ENCODE measurements at regions not wholly inside any gene's neighbourhood (a gene's known extent, or its start where the extent isn't known, plus 50 kb on each side); places are given as distances from the start of the nearest gene placed in this dataset.
"Not testable (repeated sequence)": the region's sequence is repeated elsewhere in the genome, so short reads cannot be mapped to it uniquely, and the experiment has no call there.

DNA sequence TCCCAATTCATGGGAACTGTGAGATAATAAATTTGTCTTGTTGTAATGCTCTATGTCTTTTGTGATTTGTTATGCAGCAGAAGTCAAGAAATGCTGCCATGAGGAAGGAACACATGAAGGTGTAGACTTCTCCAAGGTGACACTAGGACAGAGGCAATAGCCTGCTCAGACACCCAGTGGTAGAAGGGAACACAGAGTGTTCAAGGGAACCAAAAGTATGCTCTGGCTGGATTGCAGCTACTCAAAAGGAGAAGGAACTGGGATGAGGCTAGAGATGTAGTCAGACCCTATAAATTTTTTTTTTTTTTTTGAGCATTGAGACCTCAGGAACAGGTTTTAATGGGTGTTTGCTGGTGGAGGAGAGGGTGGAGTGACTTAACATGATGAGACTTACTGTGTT, 232.5 kb downstream of the PARP8 start:
- H3K4me3 ChIP-seq (ENCODE audit: low read length) = no peak overlapping the region
- H3K27me3 ChIP-seq (ENCODE audit: insufficient read depth, low read length) = no peaks in the 10 kb centered on the region
- H3K4me1 ChIP-seq (ENCODE audit: insufficient read depth, low read length) = no peaks in the 10 kb centered on the region
- H3K9me3 ChIP-seq (ENCODE audit: low read depth, low read length) = no peaks in the 10 kb centered on the region

DNA sequence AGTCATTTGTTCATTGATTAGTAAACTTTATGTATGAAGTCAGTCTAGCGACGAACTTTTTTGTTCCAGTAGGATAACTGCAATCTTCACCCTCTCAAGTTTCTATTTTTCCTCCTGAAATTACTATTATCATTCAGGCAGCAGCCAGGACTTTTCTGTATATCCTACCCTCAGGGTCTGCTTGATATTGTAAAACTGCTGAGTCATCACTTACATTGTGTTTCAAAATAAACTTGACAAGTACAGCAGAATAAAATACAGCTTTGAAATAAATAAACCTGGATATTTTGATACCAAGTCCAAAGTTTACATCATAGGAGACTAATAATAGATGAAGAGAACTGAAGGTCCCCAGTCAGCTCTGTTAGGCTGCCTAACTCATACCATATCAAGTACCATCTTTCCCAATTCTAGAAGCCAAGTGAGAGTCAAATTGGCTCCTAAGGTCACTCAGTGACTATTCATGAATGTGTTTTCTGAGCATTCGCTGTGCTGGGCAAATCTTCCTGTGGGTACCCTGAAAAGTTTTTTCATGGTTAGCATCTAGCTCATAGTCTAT, 234.6 kb downstream of the PARP8 start:
- no peaks in the 10 kb centered on the region for H3K9me3 ChIP-seq (ENCODE audit: low read depth, low read length)
- no peak overlapping the region for H3K4me3 ChIP-seq (ENCODE audit: low read length)
- no peaks in the 10 kb centered on the region for H3K4me1 ChIP-seq (ENCODE audit: insufficient read depth, low read length)
- H3K27me3 ChIP-seq (ENCODE audit: insufficient read depth, low read length) = no peaks in the 10 kb centered on the region

DNA sequence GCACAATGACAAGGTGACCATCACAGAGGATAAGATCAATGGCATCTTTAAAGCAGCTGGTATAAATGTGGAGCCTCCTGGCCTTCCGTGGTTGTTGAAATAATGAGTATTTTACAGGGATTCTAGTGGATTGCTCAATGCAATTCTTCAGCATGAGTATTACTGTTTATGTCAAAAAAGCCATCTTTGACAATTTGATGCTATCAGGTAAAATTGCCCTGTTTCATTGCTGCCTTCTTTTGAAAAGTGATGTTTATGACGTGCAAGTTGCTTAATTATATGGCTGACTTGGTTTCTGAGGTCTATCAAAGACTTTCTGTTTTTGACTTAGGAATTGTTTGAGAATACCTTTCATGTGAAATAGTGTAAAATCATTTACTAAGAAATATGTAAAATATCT, 237.2 kb downstream of the PARP8 start:
- no peaks in the 10 kb centered on the region for H3K4me1 ChIP-seq (ENCODE audit: insufficient read depth, low read length)
- no peaks in the 10 kb centered on the region for H3K27me3 ChIP-seq (ENCODE audit: insufficient read depth, low read length)
- H3K9me3 ChIP-seq (ENCODE audit: low read depth, low read length) = no peaks in the 10 kb centered on the region
- H3K4me3 ChIP-seq (ENCODE audit: low read length) = no peak overlapping the region

DNA sequence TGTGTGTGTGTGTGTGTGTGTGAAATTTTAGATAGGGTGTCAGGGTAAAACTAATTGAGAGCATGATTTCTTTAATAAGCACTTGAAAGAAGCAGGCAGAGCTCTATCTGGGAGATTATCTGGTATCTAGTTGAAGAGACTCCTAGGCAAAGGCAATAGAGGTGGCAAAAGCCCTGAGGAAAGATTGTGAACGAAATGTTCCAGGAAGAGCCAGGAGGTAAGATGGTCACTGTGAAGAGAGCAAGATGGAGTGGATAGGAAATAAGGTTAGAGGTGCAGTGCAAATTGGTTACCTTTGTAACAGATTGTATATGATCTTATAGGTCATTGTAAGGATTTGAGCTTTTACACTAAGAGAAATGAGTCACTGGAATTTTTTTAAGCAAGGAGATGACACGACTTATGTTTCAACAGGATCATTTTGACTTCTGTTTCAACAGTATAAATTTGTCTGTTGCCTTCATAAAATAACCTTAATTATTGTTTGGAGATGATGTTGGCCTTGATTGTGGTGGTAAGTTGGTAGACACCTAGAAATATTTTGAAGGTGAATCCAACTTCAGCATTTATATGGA, 239.6 kb downstream of the PARP8 start:
- Histone ChIP-seq H3K4me1 (ENCODE audit: insufficient read depth, low read length) (no peaks in the 10 kb centered on the region), H3K4me3 (ENCODE audit: low read length) (no peak overlapping the region), H3K9me3 (ENCODE audit: low read depth, low read length) (no peaks in the 10 kb centered on the region), H3K27me3 (ENCODE audit: insufficient read depth, low read length) (no peaks in the 10 kb centered on the region)

DNA sequence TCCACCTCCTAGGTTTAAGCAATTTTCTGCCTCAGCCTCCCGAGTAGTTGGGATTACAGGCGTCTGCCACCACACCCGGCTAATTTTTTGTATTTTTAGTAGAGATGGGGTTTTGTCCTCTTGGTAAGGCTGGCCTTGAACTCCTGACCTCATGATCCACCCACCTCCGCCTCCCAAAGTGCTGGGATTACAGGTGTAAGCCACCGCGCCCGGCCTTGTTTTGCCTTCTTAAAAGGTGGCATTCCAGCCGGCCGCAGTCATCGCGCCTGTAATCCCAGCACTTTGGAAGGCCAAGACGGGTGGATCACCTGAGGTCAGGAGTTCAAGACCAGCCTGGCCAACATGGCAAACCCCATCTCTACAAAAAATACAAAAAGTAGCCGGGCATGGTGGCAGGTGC, 253.7 kb downstream of the PARP8 start:
- H3K4me3 ChIP-seq (ENCODE audit: low read length); H3K4me1 ChIP-seq (ENCODE audit: insufficient read depth, low read length); H3K27me3 ChIP-seq (ENCODE audit: insufficient read depth, low read length); H3K9me3 ChIP-seq (ENCODE audit: low read depth, low read length): not testable (repeated sequence)

DNA sequence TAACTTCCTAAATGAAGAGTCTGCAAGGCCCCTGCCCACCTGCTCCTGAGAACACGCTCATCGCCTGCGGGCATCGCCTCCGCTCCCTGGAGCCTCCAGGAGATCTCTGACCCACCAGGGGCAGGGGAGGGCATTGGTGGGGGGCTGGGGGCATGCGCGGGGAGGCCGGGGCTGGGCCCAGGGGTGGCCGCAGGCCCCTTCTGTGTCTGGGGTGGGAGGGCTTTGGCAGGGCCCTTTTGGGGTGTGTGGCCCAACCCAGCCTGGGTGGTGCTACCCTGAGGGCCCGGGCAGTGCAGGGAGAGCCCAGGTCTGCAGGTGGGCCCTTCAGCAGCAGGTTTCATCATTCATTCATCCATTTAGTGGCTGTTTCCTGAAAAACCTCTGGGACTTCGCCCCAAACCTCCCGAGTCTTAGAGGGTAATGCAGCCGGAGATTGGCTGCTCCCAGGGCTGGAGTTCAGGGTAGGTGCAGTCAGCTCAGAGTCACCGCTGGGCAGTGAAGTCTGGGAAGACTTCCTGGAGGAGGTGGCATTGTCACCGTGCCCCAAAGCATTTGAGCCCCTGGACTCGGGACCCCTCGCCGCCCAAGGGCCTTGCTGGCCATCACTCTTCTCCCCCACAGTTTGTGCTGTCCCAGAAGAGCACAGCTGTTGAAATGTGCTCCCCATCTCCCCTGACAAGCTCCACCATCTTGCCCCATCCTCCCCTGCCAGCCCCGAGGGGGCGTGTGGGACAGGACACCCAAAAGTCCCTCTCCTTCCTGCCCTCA, 255.1 kb downstream of the PARP8 start:
- H3K4me1 ChIP-seq (ENCODE audit: insufficient read depth, low read length) = no peaks in the 10 kb centered on the region
- no peak overlapping the region for H3K4me3 ChIP-seq (ENCODE audit: low read length)
- H3K9me3 ChIP-seq (ENCODE audit: low read depth, low read length) = no peaks in the 10 kb centered on the region
- H3K27me3 ChIP-seq (ENCODE audit: insufficient read depth, low read length) = peaks cover 2% of the 10 kb centered on the region

DNA sequence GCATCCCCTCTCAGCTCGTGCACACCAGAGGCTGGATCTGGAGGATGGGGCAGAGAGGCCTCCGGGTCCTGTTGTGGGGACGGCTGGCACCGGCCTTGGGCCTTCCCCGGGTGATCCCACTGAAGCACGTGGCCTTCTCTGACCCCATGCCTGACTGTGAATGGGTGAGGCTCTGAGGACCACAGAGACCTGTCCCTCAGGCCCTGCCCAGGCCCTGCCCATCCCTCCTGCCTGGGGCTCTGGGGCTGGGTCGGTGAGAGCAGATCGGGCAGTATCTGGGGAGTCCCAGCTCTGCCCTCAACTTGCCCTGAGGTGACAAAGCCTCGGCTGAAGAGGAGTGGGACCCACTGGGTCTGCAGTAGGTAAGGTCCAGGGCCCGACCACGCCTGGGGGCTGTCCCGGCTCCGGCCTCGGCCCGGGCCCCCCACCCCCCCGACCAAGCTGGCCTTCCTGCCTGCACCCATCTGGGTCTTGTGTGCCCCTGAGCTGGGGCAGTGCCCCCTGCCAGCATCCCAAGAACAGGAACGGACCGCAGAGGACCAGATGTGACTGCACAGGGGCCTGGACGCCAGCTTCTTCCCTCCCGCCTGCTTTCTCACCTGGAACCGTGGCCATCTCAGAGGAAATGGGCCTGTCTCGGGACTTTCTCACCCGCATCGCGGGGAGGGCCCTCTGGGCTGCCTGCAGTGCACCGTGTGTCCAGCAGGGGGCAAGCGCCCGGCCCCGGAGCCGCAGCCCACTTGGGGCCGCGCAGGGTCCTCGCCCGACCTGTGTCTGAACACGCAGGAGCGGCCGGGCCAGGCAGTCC, 255.9 kb downstream of the PARP8 start:
- not testable (repeated sequence) for H3K27me3 ChIP-seq (ENCODE audit: insufficient read depth, low read length); H3K4me1 ChIP-seq (ENCODE audit: insufficient read depth, low read length); H3K4me3 ChIP-seq (ENCODE audit: low read length); H3K9me3 ChIP-seq (ENCODE audit: low read depth, low read length)

DNA sequence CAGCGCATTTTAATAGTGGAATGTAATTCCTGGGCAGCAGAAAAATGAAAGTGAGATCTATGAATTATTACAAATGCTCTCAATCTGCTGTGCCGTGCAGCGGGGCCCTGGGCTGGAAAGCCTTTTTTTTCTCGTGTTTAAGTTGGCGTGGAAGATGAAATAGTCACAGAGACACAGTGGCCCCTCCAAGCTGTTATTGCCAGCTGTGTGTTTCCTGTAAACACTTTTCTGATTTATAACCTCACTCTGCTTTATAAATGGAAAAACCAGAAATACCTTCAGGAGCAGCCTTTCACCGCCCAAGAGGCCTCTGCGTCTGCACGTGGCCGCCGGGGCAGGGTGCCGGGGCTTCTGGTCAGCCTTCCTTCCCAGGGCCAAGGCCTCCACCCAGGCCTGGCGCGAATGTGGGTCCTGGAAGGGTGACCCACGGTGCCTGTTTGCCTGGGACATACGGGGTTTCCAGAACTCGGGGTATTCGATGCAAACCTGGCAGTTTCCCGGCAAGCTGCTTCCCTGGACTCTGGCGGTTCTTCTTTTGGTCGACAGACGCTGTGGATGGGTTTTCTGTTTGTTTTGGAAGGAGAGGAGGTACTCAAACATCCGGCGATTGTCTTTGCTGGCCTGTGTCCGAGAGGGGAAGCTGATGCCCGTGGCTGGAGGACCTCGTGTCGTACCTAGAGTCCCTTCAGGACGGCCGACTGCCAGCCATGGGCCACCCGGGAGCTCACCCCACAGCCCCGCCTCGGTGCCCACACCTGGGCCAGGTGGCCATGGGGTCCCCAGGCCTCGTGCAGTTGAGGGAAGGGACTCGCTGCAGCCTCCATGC, 256.7 kb downstream of the PARP8 start:
- Histone ChIP-seq H3K4me1 (ENCODE audit: insufficient read depth, low read length) (no peaks in the 10 kb centered on the region), H3K27me3 (ENCODE audit: insufficient read depth, low read length) (peaks cover 2% of the 10 kb centered on the region), H3K9me3 (ENCODE audit: low read depth, low read length) (no peaks in the 10 kb centered on the region), H3K4me3 (ENCODE audit: low read length) (no peak overlapping the region)

DNA sequence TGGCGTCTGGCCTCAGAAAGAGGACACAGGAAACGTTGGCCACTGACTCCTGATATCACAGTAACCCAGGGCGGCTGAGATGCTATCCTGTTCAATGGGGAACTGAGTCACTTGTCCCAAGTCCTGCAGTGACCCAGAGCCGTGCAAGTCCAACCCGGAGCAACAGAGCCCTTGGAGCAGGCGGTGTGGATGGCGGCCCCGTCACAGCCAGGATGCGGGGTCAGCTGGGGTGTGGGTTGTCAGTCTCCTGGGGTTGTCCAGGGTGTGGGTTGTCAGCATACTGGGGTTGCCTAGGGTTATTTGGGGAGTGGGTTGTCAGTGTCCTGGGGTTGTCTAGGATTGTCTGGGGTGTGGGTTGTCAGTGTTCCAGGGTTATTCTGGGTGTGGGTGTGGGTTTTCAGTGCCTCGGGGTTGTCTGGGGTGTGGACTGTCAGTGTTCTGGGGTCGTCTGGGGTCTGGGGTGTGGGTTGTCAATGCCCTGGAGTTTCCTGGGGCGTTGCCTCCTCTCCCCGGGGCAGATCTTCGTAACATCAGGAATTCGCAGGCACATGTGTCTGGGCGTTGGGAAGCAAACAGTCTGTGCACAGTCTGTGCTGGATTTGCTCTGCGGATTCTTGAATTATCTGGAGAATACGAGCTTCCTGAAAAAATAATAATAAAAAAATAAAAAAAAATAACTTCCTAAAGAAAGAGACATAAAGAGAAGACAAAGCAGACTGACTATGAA, 257.5 kb downstream of the PARP8 start:
- no peaks in the 10 kb centered on the region for H3K9me3 ChIP-seq (ENCODE audit: low read depth, low read length)
- H3K4me1 ChIP-seq (ENCODE audit: insufficient read depth, low read length) = no peaks in the 10 kb centered on the region
- no peak overlapping the region for H3K4me3 ChIP-seq (ENCODE audit: low read length)
- peaks cover 2% of the 10 kb centered on the region for H3K27me3 ChIP-seq (ENCODE audit: insufficient read depth, low read length)

DNA sequence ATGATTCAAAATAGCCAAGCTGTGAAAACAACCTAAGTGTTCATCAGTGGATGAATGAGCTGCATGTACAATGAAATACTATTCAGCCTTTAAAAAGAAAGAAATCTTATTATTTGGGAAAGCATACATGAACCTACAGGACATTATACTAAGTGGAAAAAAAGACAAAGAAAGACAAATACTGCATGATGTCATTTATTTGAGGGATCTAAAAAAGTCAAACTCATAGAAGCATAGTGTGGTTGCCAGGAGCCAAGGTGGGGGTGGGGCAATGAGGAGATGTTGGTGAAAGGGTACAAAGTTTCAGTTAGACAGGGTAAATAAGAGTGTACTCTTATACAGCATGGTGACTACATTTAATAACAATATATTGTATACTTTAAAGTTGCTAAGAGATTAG, 261.5 kb downstream of the PARP8 start:
- no peaks in the 10 kb centered on the region for H3K4me1 ChIP-seq (ENCODE audit: insufficient read depth, low read length)
- H3K9me3 ChIP-seq (ENCODE audit: low read depth, low read length) = no peaks in the 10 kb centered on the region
- no peak overlapping the region for H3K4me3 ChIP-seq (ENCODE audit: low read length)
- peaks cover 2% of the 10 kb centered on the region for H3K27me3 ChIP-seq (ENCODE audit: insufficient read depth, low read length)

DNA sequence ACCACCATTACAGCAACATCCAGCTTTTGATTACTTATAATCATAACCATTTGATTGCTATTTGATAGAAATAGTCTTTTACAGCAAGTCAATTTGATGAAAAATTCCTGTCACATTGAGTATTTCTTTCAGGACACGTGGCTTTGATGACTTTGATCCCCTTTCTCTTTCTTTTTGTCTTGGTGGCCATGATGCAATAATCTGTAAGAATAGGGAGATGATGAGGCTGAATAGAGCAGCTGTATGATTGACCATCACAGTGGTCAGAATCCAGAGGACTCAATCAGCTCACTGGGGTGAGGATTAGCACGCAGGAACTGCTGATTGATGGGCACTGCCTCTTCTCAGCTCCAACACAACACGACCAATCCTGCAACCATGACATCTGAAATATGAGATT, 262.7 kb downstream of the PARP8 start:
- no peaks in the 10 kb centered on the region for H3K4me1 ChIP-seq (ENCODE audit: insufficient read depth, low read length)
- H3K9me3 ChIP-seq (ENCODE audit: low read depth, low read length) = no peaks in the 10 kb centered on the region
- no peak overlapping the region for H3K4me3 ChIP-seq (ENCODE audit: low read length)
- H3K27me3 ChIP-seq (ENCODE audit: insufficient read depth, low read length) = peaks cover 2% of the 10 kb centered on the region

DNA sequence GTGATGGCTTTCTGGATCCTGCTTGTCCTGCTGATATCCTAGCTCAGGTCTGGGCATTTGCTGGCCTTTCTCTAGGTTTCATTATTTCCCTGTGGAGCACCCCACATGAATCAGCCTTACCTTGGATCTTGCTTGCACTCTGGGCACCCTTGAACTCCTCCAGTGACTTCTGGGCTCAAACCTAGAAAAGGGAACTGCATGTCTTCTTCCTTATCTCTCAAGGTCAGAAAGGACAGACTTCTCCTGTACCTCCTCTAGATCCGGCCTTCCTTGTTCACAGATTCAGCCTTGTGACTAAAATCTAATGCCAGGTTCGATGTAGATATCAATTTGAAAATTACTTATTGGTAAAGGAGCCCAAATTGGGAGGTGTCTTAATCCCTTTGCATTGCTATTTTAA, 267.9 kb downstream of the PARP8 start:
- H3K4me1 ChIP-seq (ENCODE audit: insufficient read depth, low read length) = no peaks in the 10 kb centered on the region
- no peak overlapping the region for H3K4me3 ChIP-seq (ENCODE audit: low read length)

DNA sequence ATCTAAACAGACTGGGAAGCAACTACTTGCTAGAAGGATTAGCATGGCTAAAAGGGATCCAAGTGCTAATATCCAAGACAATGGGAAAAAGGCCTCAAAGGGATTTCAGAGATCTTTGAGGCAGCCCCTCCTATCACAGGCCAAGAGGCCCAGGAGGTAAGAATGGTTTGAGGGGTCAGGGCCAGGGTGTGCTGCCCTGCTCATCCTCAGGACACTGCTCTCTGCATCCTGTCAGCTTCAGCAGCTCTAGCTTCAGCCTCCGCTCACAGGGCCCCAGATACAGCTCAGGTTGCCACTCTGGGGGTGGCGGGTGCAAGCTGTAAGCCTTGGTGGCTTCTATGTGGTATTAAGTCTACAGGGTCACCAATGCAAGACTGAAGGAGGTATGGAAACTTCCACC, 278.7 kb downstream of the PARP8 start:
- Histone ChIP-seq H3K27me3 (ENCODE audit: insufficient read depth, low read length) (no peaks in the 10 kb centered on the region), H3K9me3 (ENCODE audit: low read depth, low read length) (no peaks in the 10 kb centered on the region), H3K4me3 (ENCODE audit: low read length) (no peak overlapping the region), H3K4me1 (ENCODE audit: insufficient read depth, low read length) (no peaks in the 10 kb centered on the region)

More for the DNA sequence above, 267.9 kb downstream of the PARP8 start:
- H3K27me3 ChIP-seq (ENCODE audit: insufficient read depth, low read length) = no peaks in the 10 kb centered on the region
- H3K9me3 ChIP-seq (ENCODE audit: low read depth, low read length) = no peaks in the 10 kb centered on the region
